ENCODE measurements at regions not wholly inside any gene's neighbourhood (a gene's known extent, or its start where the extent isn't known, plus 50 kb on each side); places are given as distances from the start of the nearest gene placed in this dataset.

- H4K8ac ChIP-seq (ENCODE audit: low read depth, low read length), result no peak overlapping the region
- no peaks in the 10 kb centered on the region for H3K79me1 ChIP-seq (ENCODE audit: low read length)
- H3K27ac ChIP-seq (ENCODE audit: low read depth, low read length), result no peak overlapping the region
Measured at GRCh38 chr9:31393240-31393639, 991.2 kb upstream of the ACO1 start.

DNA sequence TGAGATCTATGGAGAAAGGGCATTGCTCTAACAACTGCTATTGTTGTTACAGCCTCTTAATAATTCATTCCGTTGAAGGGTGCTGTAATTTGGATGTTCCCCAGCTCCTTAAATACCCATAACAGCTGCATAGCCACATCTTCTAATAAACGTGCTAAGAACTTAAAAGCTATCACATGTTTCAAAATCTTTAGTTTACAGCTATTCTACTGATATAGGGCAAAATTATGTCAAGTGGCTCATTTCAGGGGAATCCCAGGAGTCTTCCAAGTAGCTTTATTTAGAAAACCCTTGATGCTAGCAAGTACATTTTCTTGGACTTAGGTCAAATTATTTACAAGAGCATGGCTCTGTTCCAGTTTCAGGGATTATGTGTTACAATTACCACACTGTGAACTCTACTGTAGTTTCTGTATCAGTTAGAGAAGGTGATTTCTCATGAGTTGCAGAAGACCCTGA is 990.4 kb upstream of the ACO1 start:
- Histone ChIP-seq H3K36me3 (ENCODE audit: control insufficient read depth in 1 of 2, insufficient read depth in 2 of 2, low read length in 2 of 2) (no peaks in the 10 kb centered on the region), H3K27me3 (ENCODE audit: insufficient read depth, low read length) (no peaks in the 10 kb centered on the region), H3K14ac (ENCODE audit: low read length) (no peak overlapping the region), H3K27ac (ENCODE audit: low read depth, low read length) (no peak overlapping the region), H2AFZ (ENCODE audit: insufficient read depth, low read length, poor library complexity) (no peak overlapping the region), H3K18ac (ENCODE audit: low read length) (no peak overlapping the region), H3K79me2 (ENCODE audit: control insufficient read depth, insufficient read depth, low read length, poor library complexity) (no peaks in the 10 kb centered on the region), H3K9ac (ENCODE audit: low read length) (no peak overlapping the region), H2BK12ac (ENCODE audit: low read length) (no peak overlapping the region), H2AK5ac (ENCODE audit: low read length) (no peak overlapping the region), H3K4ac (ENCODE audit: low read depth, low read length) (no peak overlapping the region), H3K79me1 (ENCODE audit: low read length) (no peaks in the 10 kb centered on the region), H3K4me1 (ENCODE audit: control insufficient read depth in 1 of 2, insufficient read depth in 2 of 2, low read length in 2 of 2) (no peaks in the 10 kb centered on the region), H3K9me3 (ENCODE audit: insufficient read depth, low read depth, low read length) (no peaks in the 10 kb centered on the region), H4K8ac (ENCODE audit: low read depth, low read length) (no peak overlapping the region), H2BK5ac (ENCODE audit: low read depth, low read length, poor library complexity) (no peak overlapping the region), H2BK120ac (ENCODE audit: insufficient read depth, low read length, poor library complexity) (no peak overlapping the region), H4K12ac (ENCODE audit: low read depth, low read length) (no peak overlapping the region), H3K23ac (ENCODE audit: low read length) (no peak overlapping the region), H3K4me2 (ENCODE audit: low read length) (no peak overlapping the region), H3K4me3 (ENCODE audit: low read depth, low read length) (no peak overlapping the region), H4K91ac (ENCODE audit: low read depth, low read length) (no peak overlapping the region)
- DNase-seq, result no peak
- WGBS (ENCODE audit: extremely low coverage, insufficient coverage, insufficient read length), result no CpG with 5 or more reads among the region's 2 CpGs

More at GRCh38 chr9:31393240-31393639, 991.2 kb upstream of the ACO1 start:
- no peaks in the 10 kb centered on the region for H3K79me2 ChIP-seq (ENCODE audit: control insufficient read depth, insufficient read depth, low read length, poor library complexity)
- no peak overlapping the region for H4K91ac ChIP-seq (ENCODE audit: low read depth, low read length)
- no peak overlapping the region for H3K4me3 ChIP-seq (ENCODE audit: low read depth, low read length)
- H3K4ac ChIP-seq (ENCODE audit: low read depth, low read length), result no peak overlapping the region
- H2BK5ac ChIP-seq (ENCODE audit: low read depth, low read length, poor library complexity), result no peak overlapping the region
- no peak for DNase-seq
- no peaks in the 10 kb centered on the region for H3K27me3 ChIP-seq (ENCODE audit: insufficient read depth, low read length)
- no peak overlapping the region for H2AK5ac ChIP-seq (ENCODE audit: low read length)
- H3K4me1 ChIP-seq (ENCODE audit: control insufficient read depth in 1 of 2, insufficient read depth in 2 of 2, low read length in 2 of 2), result no peaks in the 10 kb centered on the region
- H3K23ac ChIP-seq (ENCODE audit: low read length), result no peak overlapping the region
- no peak overlapping the region for H3K14ac ChIP-seq (ENCODE audit: low read length)
- H2BK12ac ChIP-seq (ENCODE audit: low read length), result no peak overlapping the region
- no peak overlapping the region for H4K12ac ChIP-seq (ENCODE audit: low read depth, low read length)
- H3K36me3 ChIP-seq (ENCODE audit: control insufficient read depth in 1 of 2, insufficient read depth in 2 of 2, low read length in 2 of 2), result no peaks in the 10 kb centered on the region
- no peak overlapping the region for H3K18ac ChIP-seq (ENCODE audit: low read length)
- H3K4me2 ChIP-seq (ENCODE audit: low read length), result no peak overlapping the region
- no peak overlapping the region for H2AFZ ChIP-seq (ENCODE audit: insufficient read depth, low read length, poor library complexity)
- H2BK120ac ChIP-seq (ENCODE audit: insufficient read depth, low read length, poor library complexity), result no peak overlapping the region
- H3K9ac ChIP-seq (ENCODE audit: low read length), result no peak overlapping the region
- no peaks in the 10 kb centered on the region for H3K9me3 ChIP-seq (ENCODE audit: insufficient read depth, low read depth, low read length)

DNA sequence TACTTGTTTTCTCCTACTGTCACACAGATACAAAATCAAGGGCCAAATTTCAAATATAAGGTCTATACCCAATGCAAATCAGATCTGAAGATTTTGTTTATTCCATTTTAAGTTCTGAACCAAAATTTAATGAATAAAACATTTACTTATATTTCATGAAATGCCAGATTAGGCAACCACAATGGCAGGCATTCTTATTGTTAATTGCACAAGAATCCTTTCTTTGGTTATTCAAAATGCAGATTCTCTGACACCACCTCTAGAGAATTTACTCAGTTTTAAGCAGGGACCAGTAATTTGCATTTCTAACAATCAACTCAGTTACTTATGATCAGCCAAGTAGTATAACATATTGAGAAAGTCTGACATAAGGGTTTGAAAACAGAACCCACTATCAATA is 972.4 kb upstream of the ACO1 start:
- H2AFZ ChIP-seq (ENCODE audit: insufficient read depth, low read length, poor library complexity), result no peak overlapping the region

GRCh38 chr9:31415164-31415563 is 969.3 kb upstream of the ACO1 start:
- no peak overlapping the region for H3K4ac ChIP-seq (ENCODE audit: low read depth, low read length)
- H3K9ac ChIP-seq (ENCODE audit: low read length), result no peak overlapping the region
- H3K9me3 ChIP-seq (ENCODE audit: insufficient read depth, low read depth, low read length), result peaks cover 3% of the 10 kb centered on the region
- H2AFZ ChIP-seq (ENCODE audit: insufficient read depth, low read length, poor library complexity), result no peak overlapping the region
- no peak overlapping the region for H2BK5ac ChIP-seq (ENCODE audit: low read depth, low read length, poor library complexity)
- no peak overlapping the region for H2AK5ac ChIP-seq (ENCODE audit: low read length)
- H3K79me1 ChIP-seq (ENCODE audit: low read length), result no peaks in the 10 kb centered on the region
- H3K14ac ChIP-seq (ENCODE audit: low read length), result no peak overlapping the region
- no peak overlapping the region for H3K4me3 ChIP-seq (ENCODE audit: low read depth, low read length)
- H3K27ac ChIP-seq (ENCODE audit: low read depth, low read length), result no peak overlapping the region
- H4K91ac ChIP-seq (ENCODE audit: low read depth, low read length), result no peak overlapping the region
- H3K4me2 ChIP-seq (ENCODE audit: low read length), result no peak overlapping the region
- no peaks in the 10 kb centered on the region for H3K79me2 ChIP-seq (ENCODE audit: control insufficient read depth, insufficient read depth, low read length, poor library complexity)
- no peak overlapping the region for H2BK12ac ChIP-seq (ENCODE audit: low read length)
- no peak overlapping the region for H4K8ac ChIP-seq (ENCODE audit: low read depth, low read length)
- no peak overlapping the region for H2BK120ac ChIP-seq (ENCODE audit: insufficient read depth, low read length, poor library complexity)
- no peak for DNase-seq
- no peak overlapping the region for H3K23ac ChIP-seq (ENCODE audit: low read length)
- H3K27me3 ChIP-seq (ENCODE audit: insufficient read depth, low read length), result no peaks in the 10 kb centered on the region
- H3K36me3 ChIP-seq (ENCODE audit: control insufficient read depth in 1 of 2, insufficient read depth in 2 of 2, low read length in 2 of 2), result no peaks in the 10 kb centered on the region
- H4K12ac ChIP-seq (ENCODE audit: low read depth, low read length), result no peak overlapping the region
- H3K4me1 ChIP-seq (ENCODE audit: control insufficient read depth in 1 of 2, insufficient read depth in 2 of 2, low read length in 2 of 2), result no peaks in the 10 kb centered on the region
- H3K18ac ChIP-seq (ENCODE audit: low read length), result no peak overlapping the region

More for the DNA sequence above, 972.4 kb upstream of the ACO1 start:
- Histone ChIP-seq H3K79me2 (ENCODE audit: control insufficient read depth, insufficient read depth, low read length, poor library complexity) (no peaks in the 10 kb centered on the region), H2BK120ac (ENCODE audit: insufficient read depth, low read length, poor library complexity) (no peak overlapping the region), H3K79me1 (ENCODE audit: low read length) (no peaks in the 10 kb centered on the region), H4K8ac (ENCODE audit: low read depth, low read length) (no peak overlapping the region), H3K27me3 (ENCODE audit: insufficient read depth, low read length) (no peaks in the 10 kb centered on the region), H3K4me2 (ENCODE audit: low read length) (no peak overlapping the region), H2BK12ac (ENCODE audit: low read length) (no peak overlapping the region), H4K91ac (ENCODE audit: low read depth, low read length) (no peak overlapping the region), H3K9me3 (ENCODE audit: insufficient read depth, low read depth, low read length) (no peaks in the 10 kb centered on the region), H3K14ac (ENCODE audit: low read length) (no peak overlapping the region), H3K4me3 (ENCODE audit: low read depth, low read length) (no peak overlapping the region), H3K36me3 (ENCODE audit: control insufficient read depth in 1 of 2, insufficient read depth in 2 of 2, low read length in 2 of 2) (no peaks in the 10 kb centered on the region), H2AK5ac (ENCODE audit: low read length) (no peak overlapping the region), H3K27ac (ENCODE audit: low read depth, low read length) (no peak overlapping the region), H3K4ac (ENCODE audit: low read depth, low read length) (no peak overlapping the region), H3K18ac (ENCODE audit: low read length) (no peak overlapping the region), H3K23ac (ENCODE audit: low read length) (no peak overlapping the region), H2BK5ac (ENCODE audit: low read depth, low read length, poor library complexity) (no peak overlapping the region), H3K4me1 (ENCODE audit: control insufficient read depth in 1 of 2, insufficient read depth in 2 of 2, low read length in 2 of 2) (no peaks in the 10 kb centered on the region), H4K12ac (ENCODE audit: low read depth, low read length) (no peak overlapping the region), H3K9ac (ENCODE audit: low read length) (no peak overlapping the region)
- DNase-seq, result no peak

GRCh38 chr9:31418419-31418818 is 966.0 kb upstream of the ACO1 start:
- H2BK5ac ChIP-seq (ENCODE audit: low read depth, low read length, poor library complexity), result no peak overlapping the region
- WGBS (ENCODE audit: extremely low coverage, insufficient coverage, insufficient read length), result no CpG with 5 or more reads among the region's 4 CpGs
- no peak overlapping the region for H2BK120ac ChIP-seq (ENCODE audit: insufficient read depth, low read length, poor library complexity)
- no peak overlapping the region for H2AFZ ChIP-seq (ENCODE audit: insufficient read depth, low read length, poor library complexity)
- no peak overlapping the region for H4K91ac ChIP-seq (ENCODE audit: low read depth, low read length)
- H3K18ac ChIP-seq (ENCODE audit: low read length), result no peak overlapping the region
- H3K4me2 ChIP-seq (ENCODE audit: low read length), result no peak overlapping the region
- no peaks in the 10 kb centered on the region for H3K79me2 ChIP-seq (ENCODE audit: control insufficient read depth, insufficient read depth, low read length, poor library complexity)
- H3K36me3 ChIP-seq (ENCODE audit: control insufficient read depth in 1 of 2, insufficient read depth in 2 of 2, low read length in 2 of 2), result no peaks in the 10 kb centered on the region
- no peak overlapping the region for H2BK12ac ChIP-seq (ENCODE audit: low read length)
- no peak overlapping the region for H3K4ac ChIP-seq (ENCODE audit: low read depth, low read length)
- peaks cover 3% of the 10 kb centered on the region for H3K9me3 ChIP-seq (ENCODE audit: insufficient read depth, low read depth, low read length)
- no peak overlapping the region for H4K8ac ChIP-seq (ENCODE audit: low read depth, low read length)
- no peak overlapping the region for H4K12ac ChIP-seq (ENCODE audit: low read depth, low read length)
- no peak overlapping the region for H3K9ac ChIP-seq (ENCODE audit: low read length)
- no peaks in the 10 kb centered on the region for H3K27me3 ChIP-seq (ENCODE audit: insufficient read depth, low read length)
- H3K79me1 ChIP-seq (ENCODE audit: low read length), result no peaks in the 10 kb centered on the region
- no peak for DNase-seq
- no peak overlapping the region for H3K4me3 ChIP-seq (ENCODE audit: low read depth, low read length)
- no peak overlapping the region for H3K14ac ChIP-seq (ENCODE audit: low read length)
- H3K27ac ChIP-seq (ENCODE audit: low read depth, low read length), result no peak overlapping the region
- no peak overlapping the region for H2AK5ac ChIP-seq (ENCODE audit: low read length)
- no peak overlapping the region for H3K23ac ChIP-seq (ENCODE audit: low read length)
- H3K4me1 ChIP-seq (ENCODE audit: control insufficient read depth in 1 of 2, insufficient read depth in 2 of 2, low read length in 2 of 2), result no peaks in the 10 kb centered on the region
